SK-N-SH (cell line): ENCODE measurements at regions not wholly inside any gene's neighbourhood (a gene's known extent, or its start where the extent isn't known, plus 50 kb on each side); places are given as distances from the start of the nearest gene placed in this dataset.

ENCODE experiments used
- CTCF ChIA-PET: fragments of 300-600, 350-600 bp; formaldehyde crosslinking; extraction: SDS; loops from one replicate; lab custom pipeline; 2021; lab: Yijun Ruan, JAX
- POLR2A ChIA-PET: fragments of 350-600 bp; sonication (Branson Sonifier 250); formaldehyde crosslinking; extraction: SDS; loops from one replicate; lab custom pipeline; 2020; ENCODE audit warnings: antibody characterized with exemption, inconsistent platforms; lab: Yijun Ruan, JAX
- DNase-seq: peaks from one replicate; pipeline ENCODE4 v3.0.0; 2012
- H2AFZ ChIP-seq: fragments of 200-600 bp; sonication (generic); 2 replicates; pipeline ENCODE4 v1.8.1; 2016; ENCODE audit warnings: antibody characterized with exemption, mild to moderate bottlenecking, low read depth
- H3F3A ChIP-seq: fragments of 200-600 bp; sonication (generic); replicated peaks from 2 replicates; pipeline ENCODE3; 2016; ENCODE audit warnings: antibody characterized with exemption, mild to moderate bottlenecking; ENCODE audit not compliant: insufficient read depth
- H3K27ac ChIP-seq, 2 experiments: fragments of 200-500 bp in 1 of 2; fragments of 200-600 bp in 1 of 2; sonication (Bioruptor generic) in 1 of 2; sonication (generic), shearing (Covaris generic) in 1 of 2; 2 replicates each; pipeline versions ENCODE4 v1.5.1 to v1.6.1; 2014 to 2016; ENCODE audit warnings: low read depth in 2 of 2, inconsistent platforms in 1 of 2, low read length in 1 of 2, mild to moderate bottlenecking in 1 of 2, mixed read lengths in 1 of 2
- H3K27me3 ChIP-seq: fragments of 200-600 bp; sonication (generic), shearing (Covaris generic); 2 replicates; pipeline ENCODE4 v1.6.1; 2016; ENCODE audit warnings: mixed run types; ENCODE audit not compliant: insufficient read depth
- H3K36me3 ChIP-seq, 2 experiments: fragments of 200-500 bp in 1 of 2; fragments of 200-600 bp in 1 of 2; sonication (Bioruptor generic) in 1 of 2; sonication (generic) in 1 of 2; replicated peaks in 1 of 2; 2 replicates each; pipeline versions ENCODE3 to v1.5.1; 2014 to 2016; ENCODE audit warnings: low read length in 1 of 2, mild to moderate bottlenecking in 1 of 2; ENCODE audit not compliant: insufficient read depth in 2 of 2, control insufficient read depth in 1 of 2
- H3K4me1 ChIP-seq, 2 experiments: fragments of 200-500 bp in 1 of 2; fragments of 200-600 bp in 1 of 2; sonication (Bioruptor generic) in 1 of 2; sonication (generic), shearing (Covaris generic) in 1 of 2; 2 replicates each; pipeline versions ENCODE4 v1.5.1 to v1.6.1; 2014 to 2016; ENCODE audit warnings: low read depth in 1 of 2, low read length in 1 of 2, mixed run types in 1 of 2; ENCODE audit not compliant: insufficient read depth in 2 of 2, control insufficient read depth in 1 of 2
- H3K4me2 ChIP-seq: fragments of 200-600 bp; sonication (generic), shearing (Covaris generic); 2 replicates; pipeline ENCODE4 v1.6.1; 2017; ENCODE audit warnings: mixed run types
- H3K4me3 ChIP-seq, 2 experiments: fragments of 200-500 bp in 1 of 2; fragments of 200-600 bp in 1 of 2; sonication (Bioruptor generic) in 1 of 2; sonication (generic), shearing (Covaris generic) in 1 of 2; 2 replicates each; pipeline versions ENCODE4 v1.5.1 to v1.8.1; 2014 to 2016; ENCODE audit warnings: low read depth in 2 of 2, inconsistent platforms in 1 of 2, low read length in 1 of 2, mild to moderate bottlenecking in 1 of 2, mixed read lengths in 1 of 2, moderate library complexity in 1 of 2
- H3K79me2 ChIP-seq: fragments of 200-600 bp; sonication (generic); 2 replicates; pipeline ENCODE4 v1.8.1; 2017; ENCODE audit warnings: mild to moderate bottlenecking; ENCODE audit not compliant: insufficient read depth
- H3K9ac ChIP-seq: fragments of 200-600 bp; sonication (generic); 2 replicates; pipeline ENCODE4 v1.6.1; 2017; ENCODE audit warnings: mixed run types
- H3K9me2 ChIP-seq: fragments of 200-600 bp; sonication (generic); 2 replicates; pipeline ENCODE4 v1.6.1; 2017; ENCODE audit warnings: mixed run types
- H3K9me3 ChIP-seq: fragments of 200-600 bp; sonication (generic); 2 replicates; pipeline ENCODE4 v1.6.1; 2017; ENCODE audit warnings: mixed run types, mild to moderate bottlenecking, moderate library complexity
- H4K20me1 ChIP-seq: fragments of 200-600 bp; sonication (generic); 2 replicates; pipeline ENCODE4 v1.6.1; 2017; ENCODE audit warnings: mild to moderate bottlenecking, mixed run types; ENCODE audit not compliant: insufficient read depth
- CHD2 ChIP-seq: fragments of 150-350 bp; IDR thresholded peaks from 2 replicates; pipeline ENCODE4 v1.6.1; 2018; ENCODE audit warnings: low read length; ENCODE audit not compliant: partially characterized antibody
- EP300 ChIP-seq, 2 experiments: IDR thresholded peaks; 2 replicates each; pipeline versions ENCODE4 v1.4.0 to v1.6.1; 2012; ENCODE audit warnings: borderline replicate concordance in 1 of 2, low read depth in 1 of 2, low read length in 1 of 2
- FOSL2 ChIP-seq: IDR thresholded peaks from 2 replicates; pipeline ENCODE4 v1.4.0; 2012; ENCODE audit warnings: low read depth, mild to moderate bottlenecking, moderate library complexity, borderline replicate concordance
- GATA2 ChIP-seq: sonication (generic); formaldehyde crosslinking; IDR thresholded peaks from 2 replicates; pipeline ENCODE4 v1.5.0; 2020; ENCODE audit warnings: mild to moderate bottlenecking, missing genetic modification reagents
- JUND ChIP-seq: IDR thresholded peaks from 2 replicates; pipeline ENCODE4 v1.4.0; 2012
- MEF2A ChIP-seq: IDR thresholded peaks from 2 replicates; pipeline ENCODE4 v1.4.0; 2012; ENCODE audit warnings: low read depth, borderline replicate concordance
- NRF1 ChIP-seq: IDR thresholded peaks from 2 replicates; pipeline ENCODE4 v1.6.1; 2012; ENCODE audit warnings: low read depth, mild to moderate bottlenecking, low read length
- SMC3 ChIP-seq: IDR thresholded peaks from 2 replicates; pipeline ENCODE4 v1.6.1; 2012; ENCODE audit warnings: low read depth, low read length, improper control_type of control experiment
- TEAD4 ChIP-seq: IDR thresholded peaks from 2 replicates; pipeline ENCODE4 v1.4.0; 2012; ENCODE audit warnings: mild to moderate bottlenecking, borderline replicate concordance; ENCODE audit not compliant: insufficient read depth
- WGBS: methylation state at CpG from one replicate; pipeline ENCODE4 v1.1.6; 2017; ENCODE audit warnings: low lambda C conversion rate; 5-methylcytosine and 5-hydroxymethylcytosine counted together
- TF ChIP-seq, protein P1 (sequence below): IDR thresholded peaks from 2 replicates; pipeline ENCODE4 v1.4.0; 2012; ENCODE audit warnings: low read depth, borderline replicate concordance
- TF ChIP-seq, protein P2 (sequence below): fragments of 200-600 bp; sonication (generic); IDR thresholded peaks from 2 replicates; pipeline ENCODE4 v1.6.1; 2017; ENCODE audit warnings: antibody characterized with exemption, mild to moderate bottlenecking, moderate library complexity
- TF ChIP-seq, protein P3 (sequence below): fragments of 150-350 bp; IDR thresholded peaks from 2 replicates; pipeline ENCODE4 v1.6.1; 2016; ENCODE audit warnings: mild to moderate bottlenecking, low read depth, low read length
- TF ChIP-seq, protein P4 (sequence below): IDR thresholded peaks from 2 replicates; pipeline ENCODE4; 2012
- TF ChIP-seq, protein P5 (sequence below): IDR thresholded peaks from 2 replicates; pipeline ENCODE4 v1.4.0; 2012; ENCODE audit warnings: low read depth, borderline replicate concordance
- TF ChIP-seq, protein P6 (sequence below): IDR thresholded peaks from 2 replicates; pipeline ENCODE4 v1.4.0; 2012; ENCODE audit warnings: low read depth
- TF ChIP-seq, protein P7 (sequence below): IDR thresholded peaks from 2 replicates; pipeline ENCODE4 v1.6.1; 2012; ENCODE audit warnings: mild to moderate bottlenecking, low read depth, low read length, moderate library complexity

DNA sequence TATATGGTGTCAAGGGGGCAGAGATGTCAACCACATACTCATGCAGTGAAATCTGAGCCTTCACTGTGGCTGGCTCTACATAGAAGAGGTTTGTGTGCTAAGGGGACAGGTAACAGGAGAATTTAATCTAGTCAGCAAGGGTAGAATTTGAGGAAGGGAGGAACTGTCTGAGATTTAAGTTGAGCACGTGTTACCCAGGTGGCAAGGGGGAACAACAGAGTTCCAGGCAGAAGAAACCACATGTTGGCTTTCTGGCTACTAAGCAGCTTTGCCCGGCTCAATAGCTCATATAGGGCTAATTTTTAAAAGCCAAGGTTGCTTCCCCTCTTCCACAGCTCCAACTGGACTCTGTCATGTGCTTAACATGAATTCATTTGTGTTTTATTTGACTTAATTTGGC, 397.6 kb downstream of the EDEM1 start:
- H3K9me2 ChIP-seq = no peaks in the 10 kb centered on the region
- H3K4me1 ChIP-seq = no peaks in the 10 kb centered on the region
- no peak overlapping the region for H3K27ac ChIP-seq
- H3K9me3 ChIP-seq = no peaks in the 10 kb centered on the region
- H3K4me3 ChIP-seq = no peak overlapping the region
- H3F3A ChIP-seq = no peaks in the 10 kb centered on the region
- H3K4me2 ChIP-seq = no peak overlapping the region
- POLR2A ChIA-PET = no interaction called here
- no peak overlapping the region for H3K9ac ChIP-seq
- no peaks in the 10 kb centered on the region for H3K36me3 ChIP-seq
- WGBS = 0% methylated on average over 2 of the region's 2 CpGs
- no peak for DNase-seq
- H3K27me3 ChIP-seq = no peaks in the 10 kb centered on the region
- no peaks in the 10 kb centered on the region for H3K79me2 ChIP-seq
- TF ChIP-seq, protein P1, sequence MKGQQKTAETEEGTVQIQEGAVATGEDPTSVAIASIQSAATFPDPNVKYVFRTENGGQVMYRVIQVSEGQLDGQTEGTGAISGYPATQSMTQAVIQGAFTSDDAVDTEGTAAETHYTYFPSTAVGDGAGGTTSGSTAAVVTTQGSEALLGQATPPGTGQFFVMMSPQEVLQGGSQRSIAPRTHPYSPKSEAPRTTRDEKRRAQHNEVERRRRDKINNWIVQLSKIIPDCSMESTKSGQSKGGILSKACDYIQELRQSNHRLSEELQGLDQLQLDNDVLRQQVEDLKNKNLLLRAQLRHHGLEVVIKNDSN = no peak
- TF ChIP-seq TEAD4 = no peak
- no peak for TF ChIP-seq EP300 (IDR thresholded peaks at IDR 0.05; ENCODE audit: borderline replicate concordance in 1 of 2, low read depth in 1 of 2, low read length in 1 of 2)
- TF ChIP-seq, protein P2, sequence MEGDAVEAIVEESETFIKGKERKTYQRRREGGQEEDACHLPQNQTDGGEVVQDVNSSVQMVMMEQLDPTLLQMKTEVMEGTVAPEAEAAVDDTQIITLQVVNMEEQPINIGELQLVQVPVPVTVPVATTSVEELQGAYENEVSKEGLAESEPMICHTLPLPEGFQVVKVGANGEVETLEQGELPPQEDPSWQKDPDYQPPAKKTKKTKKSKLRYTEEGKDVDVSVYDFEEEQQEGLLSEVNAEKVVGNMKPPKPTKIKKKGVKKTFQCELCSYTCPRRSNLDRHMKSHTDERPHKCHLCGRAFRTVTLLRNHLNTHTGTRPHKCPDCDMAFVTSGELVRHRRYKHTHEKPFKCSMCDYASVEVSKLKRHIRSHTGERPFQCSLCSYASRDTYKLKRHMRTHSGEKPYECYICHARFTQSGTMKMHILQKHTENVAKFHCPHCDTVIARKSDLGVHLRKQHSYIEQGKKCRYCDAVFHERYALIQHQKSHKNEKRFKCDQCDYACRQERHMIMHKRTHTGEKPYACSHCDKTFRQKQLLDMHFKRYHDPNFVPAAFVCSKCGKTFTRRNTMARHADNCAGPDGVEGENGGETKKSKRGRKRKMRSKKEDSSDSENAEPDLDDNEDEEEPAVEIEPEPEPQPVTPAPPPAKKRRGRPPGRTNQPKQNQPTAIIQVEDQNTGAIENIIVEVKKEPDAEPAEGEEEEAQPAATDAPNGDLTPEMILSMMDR = no peak
- TF ChIP-seq, protein P3, sequence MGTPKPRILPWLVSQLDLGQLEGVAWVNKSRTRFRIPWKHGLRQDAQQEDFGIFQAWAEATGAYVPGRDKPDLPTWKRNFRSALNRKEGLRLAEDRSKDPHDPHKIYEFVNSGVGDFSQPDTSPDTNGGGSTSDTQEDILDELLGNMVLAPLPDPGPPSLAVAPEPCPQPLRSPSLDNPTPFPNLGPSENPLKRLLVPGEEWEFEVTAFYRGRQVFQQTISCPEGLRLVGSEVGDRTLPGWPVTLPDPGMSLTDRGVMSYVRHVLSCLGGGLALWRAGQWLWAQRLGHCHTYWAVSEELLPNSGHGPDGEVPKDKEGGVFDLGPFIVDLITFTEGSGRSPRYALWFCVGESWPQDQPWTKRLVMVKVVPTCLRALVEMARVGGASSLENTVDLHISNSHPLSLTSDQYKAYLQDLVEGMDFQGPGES = no peak
- TF ChIP-seq JUND = no peak
- TF ChIP-seq, protein P4, sequence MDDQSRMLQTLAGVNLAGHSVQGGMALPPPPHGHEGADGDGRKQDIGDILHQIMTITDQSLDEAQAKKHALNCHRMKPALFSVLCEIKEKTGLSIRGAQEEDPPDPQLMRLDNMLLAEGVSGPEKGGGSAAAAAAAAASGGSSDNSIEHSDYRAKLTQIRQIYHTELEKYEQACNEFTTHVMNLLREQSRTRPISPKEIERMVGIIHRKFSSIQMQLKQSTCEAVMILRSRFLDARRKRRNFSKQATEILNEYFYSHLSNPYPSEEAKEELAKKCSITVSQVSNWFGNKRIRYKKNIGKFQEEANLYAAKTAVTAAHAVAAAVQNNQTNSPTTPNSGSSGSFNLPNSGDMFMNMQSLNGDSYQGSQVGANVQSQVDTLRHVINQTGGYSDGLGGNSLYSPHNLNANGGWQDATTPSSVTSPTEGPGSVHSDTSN = no peak
- TF ChIP-seq GATA2 (CRISPR knock-in tag) = no peak
- TF ChIP-seq NRF1 = no peak
- CTCF ChIA-PET = no interaction called here
- H4K20me1 ChIP-seq = no peaks in the 10 kb centered on the region
- no peak overlapping the region for H2AFZ ChIP-seq

DNA sequence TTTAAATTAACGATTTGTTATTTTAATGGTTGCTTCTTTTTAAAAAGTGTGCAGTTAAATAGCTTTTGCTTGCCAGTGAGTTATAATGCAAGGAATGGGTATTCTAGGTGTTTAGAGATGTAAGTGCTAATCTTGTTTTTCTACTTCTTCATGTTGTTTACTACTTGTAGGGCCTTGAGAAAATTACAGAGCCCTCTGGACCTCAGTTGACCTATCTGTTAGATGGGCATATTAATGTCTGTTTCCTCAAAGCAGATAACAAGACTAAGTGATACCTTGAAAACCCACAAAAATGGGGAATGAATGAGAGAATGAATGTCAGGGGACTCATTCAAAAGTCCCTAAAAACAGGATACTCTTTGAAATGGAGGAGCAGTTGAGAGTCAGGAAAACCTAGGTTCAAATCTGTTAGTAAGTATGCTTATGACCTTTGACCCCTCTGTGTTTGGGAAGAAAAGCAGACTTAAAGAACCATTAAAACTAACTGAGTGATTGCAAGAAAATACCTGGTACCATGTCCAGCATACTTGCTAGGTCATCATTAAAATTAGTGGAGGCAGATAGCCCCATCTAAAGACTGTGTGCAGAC, 419.5 kb downstream of the EDEM1 start:
- Histone ChIP-seq H3K9me3 (0 out of 2 replicates have a peak, but pooled peaks cover 7% of the 10 kb centered on the region), H4K20me1 (no peaks in the 10 kb centered on the region), H3K4me3 (no peak overlapping the region), H3K27ac (no peak overlapping the region), H3K9me2 (no peaks in the 10 kb centered on the region), H3K79me2 (no peaks in the 10 kb centered on the region), H3F3A (no peaks in the 10 kb centered on the region), H3K9ac (no peak overlapping the region), H3K27me3 (no peaks in the 10 kb centered on the region), H3K4me1 (no peaks in the 10 kb centered on the region), H3K36me3 (no peaks in the 10 kb centered on the region), H3K4me2 (no peak overlapping the region), H2AFZ (no peak overlapping the region)
- ChIA-PET CTCF (no interaction called here), POLR2A (no interaction called here)
- WGBS = 14% methylated on average over 1 of the region's 1 CpG
- DNase-seq = no peak
- no peak for TF ChIP-seq JUND
- TF ChIP-seq GATA2 (CRISPR knock-in tag) = no peak
- TF ChIP-seq, protein P5, sequence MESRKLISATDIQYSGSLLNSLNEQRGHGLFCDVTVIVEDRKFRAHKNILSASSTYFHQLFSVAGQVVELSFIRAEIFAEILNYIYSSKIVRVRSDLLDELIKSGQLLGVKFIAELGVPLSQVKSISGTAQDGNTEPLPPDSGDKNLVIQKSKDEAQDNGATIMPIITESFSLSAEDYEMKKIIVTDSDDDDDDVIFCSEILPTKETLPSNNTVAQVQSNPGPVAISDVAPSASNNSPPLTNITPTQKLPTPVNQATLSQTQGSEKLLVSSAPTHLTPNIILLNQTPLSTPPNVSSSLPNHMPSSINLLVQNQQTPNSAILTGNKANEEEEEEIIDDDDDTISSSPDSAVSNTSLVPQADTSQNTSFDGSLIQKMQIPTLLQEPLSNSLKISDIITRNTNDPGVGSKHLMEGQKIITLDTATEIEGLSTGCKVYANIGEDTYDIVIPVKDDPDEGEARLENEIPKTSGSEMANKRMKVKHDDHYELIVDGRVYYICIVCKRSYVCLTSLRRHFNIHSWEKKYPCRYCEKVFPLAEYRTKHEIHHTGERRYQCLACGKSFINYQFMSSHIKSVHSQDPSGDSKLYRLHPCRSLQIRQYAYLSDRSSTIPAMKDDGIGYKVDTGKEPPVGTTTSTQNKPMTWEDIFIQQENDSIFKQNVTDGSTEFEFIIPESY = no peak
- TF ChIP-seq MEF2A = no peak
- TF ChIP-seq FOSL2 = no peak
- TF ChIP-seq EP300 (IDR thresholded peaks at IDR 0.05; ENCODE audit: borderline replicate concordance in 1 of 2, low read depth in 1 of 2, low read length in 1 of 2) = no peak
- no peak for TF ChIP-seq CHD2
- TF ChIP-seq, protein P6, sequence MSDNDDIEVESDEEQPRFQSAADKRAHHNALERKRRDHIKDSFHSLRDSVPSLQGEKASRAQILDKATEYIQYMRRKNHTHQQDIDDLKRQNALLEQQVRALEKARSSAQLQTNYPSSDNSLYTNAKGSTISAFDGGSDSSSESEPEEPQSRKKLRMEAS = no peak
- TF ChIP-seq SMC3 = no peak
- TF ChIP-seq, protein P7, sequence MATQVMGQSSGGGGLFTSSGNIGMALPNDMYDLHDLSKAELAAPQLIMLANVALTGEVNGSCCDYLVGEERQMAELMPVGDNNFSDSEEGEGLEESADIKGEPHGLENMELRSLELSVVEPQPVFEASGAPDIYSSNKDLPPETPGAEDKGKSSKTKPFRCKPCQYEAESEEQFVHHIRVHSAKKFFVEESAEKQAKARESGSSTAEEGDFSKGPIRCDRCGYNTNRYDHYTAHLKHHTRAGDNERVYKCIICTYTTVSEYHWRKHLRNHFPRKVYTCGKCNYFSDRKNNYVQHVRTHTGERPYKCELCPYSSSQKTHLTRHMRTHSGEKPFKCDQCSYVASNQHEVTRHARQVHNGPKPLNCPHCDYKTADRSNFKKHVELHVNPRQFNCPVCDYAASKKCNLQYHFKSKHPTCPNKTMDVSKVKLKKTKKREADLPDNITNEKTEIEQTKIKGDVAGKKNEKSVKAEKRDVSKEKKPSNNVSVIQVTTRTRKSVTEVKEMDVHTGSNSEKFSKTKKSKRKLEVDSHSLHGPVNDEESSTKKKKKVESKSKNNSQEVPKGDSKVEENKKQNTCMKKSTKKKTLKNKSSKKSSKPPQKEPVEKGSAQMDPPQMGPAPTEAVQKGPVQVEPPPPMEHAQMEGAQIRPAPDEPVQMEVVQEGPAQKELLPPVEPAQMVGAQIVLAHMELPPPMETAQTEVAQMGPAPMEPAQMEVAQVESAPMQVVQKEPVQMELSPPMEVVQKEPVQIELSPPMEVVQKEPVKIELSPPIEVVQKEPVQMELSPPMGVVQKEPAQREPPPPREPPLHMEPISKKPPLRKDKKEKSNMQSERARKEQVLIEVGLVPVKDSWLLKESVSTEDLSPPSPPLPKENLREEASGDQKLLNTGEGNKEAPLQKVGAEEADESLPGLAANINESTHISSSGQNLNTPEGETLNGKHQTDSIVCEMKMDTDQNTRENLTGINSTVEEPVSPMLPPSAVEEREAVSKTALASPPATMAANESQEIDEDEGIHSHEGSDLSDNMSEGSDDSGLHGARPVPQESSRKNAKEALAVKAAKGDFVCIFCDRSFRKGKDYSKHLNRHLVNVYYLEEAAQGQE = no peak
